Lower leg skin (tissue), 3 donors: ENCODE measurements at regions not wholly inside any gene's neighbourhood (a gene's known extent, or its start where the extent isn't known, plus 50 kb on each side); places are given as distances from the start of the nearest gene placed in this dataset.

Source experiments
- CTCF ChIP-seq, 3 donors: fragments of 450-650 bp; IDR thresholded peaks; one replicate each; pipeline ENCODE4 v1.5.1; 2016; ENCODE audit warnings: antibody characterized with exemption in 3 of 3, mild to moderate bottlenecking in 3 of 3, moderate library complexity in 2 of 3
- POLR2A ChIP-seq, 2 donors: fragments of 450-650 bp; IDR thresholded peaks; one replicate each; pipeline ENCODE4 v1.6.1; 2016 to 2017; ENCODE audit warnings: antibody characterized with exemption in 2 of 2, mild to moderate bottlenecking in 1 of 2, moderate library complexity in 1 of 2

- TF ChIP-seq CTCF (IDR thresholded peaks at IDR 0.05) (no peak), POLR2A (IDR thresholded peaks at IDR 0.05) (no peak)
These were observed 225.3 kb upstream of the SERP2 start for GRCh38 chr13:44148159-44148914.
